Left kidney (tissue), 1 donor: ENCODE measurements at regions not wholly inside any gene's neighbourhood (a gene's known extent, or its start where the extent isn't known, plus 50 kb on each side); places are given as distances from the start of the nearest gene placed in this dataset.

ENCODE experiments used
- DNase-seq: peaks from one replicate; pipeline ENCODE4 v3.0.0-alpha.2; 2013

GRCh38 chr18:43992741-43993140 lies 687.9 kb upstream of the SETBP1 start:
- no peak for DNase-seq

GRCh38 chr18:43994381-43994780 lies 686.3 kb upstream of the SETBP1 start:
- DNase-seq: no peak

DNA sequence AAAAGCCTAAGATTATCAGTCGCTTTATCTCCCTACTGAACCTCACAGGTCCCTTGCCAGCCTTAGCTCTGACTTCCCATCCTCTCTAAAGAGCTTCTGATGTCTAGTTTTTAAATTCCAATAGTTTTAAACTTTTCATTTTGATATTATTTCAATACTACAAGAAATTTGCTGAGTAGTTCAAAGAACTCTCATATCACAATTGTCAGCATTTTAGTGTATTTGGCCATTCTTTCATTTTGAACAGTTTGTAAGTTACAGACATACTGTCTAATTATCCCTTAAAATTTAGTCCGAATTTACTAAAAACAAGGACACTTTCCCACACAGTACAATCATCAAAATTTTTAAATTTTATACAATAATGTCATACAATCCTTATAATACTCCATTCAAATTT lies 666.8 kb upstream of the SETBP1 start:
- no peak for DNase-seq

GRCh38 chr18:44025421-44025820 lies 655.3 kb upstream of the SETBP1 start:
- DNase-seq: no peak

DNA sequence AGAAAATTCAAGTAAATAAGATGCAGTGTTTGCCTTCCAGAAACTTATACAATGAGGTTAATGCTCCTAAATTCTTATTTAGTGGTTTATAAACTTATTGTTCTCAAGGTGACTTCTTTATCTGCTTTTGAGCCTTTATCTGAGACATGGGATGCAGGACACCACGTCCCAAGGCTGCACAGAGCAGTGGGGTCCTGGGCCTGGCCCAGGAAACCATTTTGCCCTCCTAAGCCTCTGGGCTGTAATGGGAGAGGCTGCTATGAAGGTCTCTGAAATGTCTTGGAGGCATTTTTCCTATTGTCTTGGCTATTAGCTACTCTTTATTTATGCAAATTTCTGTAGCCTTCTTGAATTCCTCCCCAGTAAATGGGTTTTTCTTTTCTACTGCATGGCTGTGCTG lies 652.6 kb upstream of the SETBP1 start:
- no peak for DNase-seq

- DNase-seq: no peak
Measured at GRCh38 chr18:44031063-44031462, 649.6 kb upstream of the SETBP1 start.

- no peak for DNase-seq
Measured at GRCh38 chr18:44033144-44033701, 647.5 kb upstream of the SETBP1 start.

DNA sequence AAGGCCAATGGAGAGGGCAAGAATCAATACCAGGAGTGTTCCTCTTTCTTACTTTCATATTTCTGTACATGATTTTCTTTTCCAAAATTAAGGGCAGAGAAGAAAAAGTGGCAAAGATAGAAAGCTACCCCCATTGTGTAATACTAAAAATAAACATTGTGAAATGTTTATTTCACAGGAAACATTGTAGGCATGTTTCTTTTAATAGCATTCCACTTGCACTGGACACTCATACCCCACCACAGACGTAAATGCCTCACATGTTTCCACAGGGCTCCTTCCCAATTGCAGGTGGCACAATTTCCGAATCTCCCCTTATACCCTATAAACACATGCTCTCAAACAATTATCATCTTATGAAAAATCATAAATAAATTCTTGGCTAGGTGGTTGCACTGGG lies 645.1 kb upstream of the SETBP1 start:
- DNase-seq: no peak

DNA sequence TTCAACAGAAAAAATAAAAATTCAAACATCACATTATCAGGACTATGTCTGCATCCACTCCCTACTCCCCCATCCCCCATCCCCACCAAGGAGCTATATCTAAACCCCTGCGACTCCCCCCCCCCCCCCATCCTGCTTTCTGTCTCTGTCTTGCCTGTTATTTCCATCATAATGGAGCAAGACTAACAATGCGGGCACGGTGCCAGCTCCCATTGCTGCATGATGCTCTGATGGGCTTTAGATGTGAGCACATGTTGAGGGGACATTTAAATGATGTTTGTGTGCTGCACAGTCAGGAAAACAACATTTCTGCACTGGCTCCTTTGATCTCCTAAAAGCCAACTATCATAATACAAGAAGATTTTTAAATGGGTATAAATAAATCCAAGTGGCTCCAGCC lies 644.2 kb upstream of the SETBP1 start:
- DNase-seq: no peak

DNA sequence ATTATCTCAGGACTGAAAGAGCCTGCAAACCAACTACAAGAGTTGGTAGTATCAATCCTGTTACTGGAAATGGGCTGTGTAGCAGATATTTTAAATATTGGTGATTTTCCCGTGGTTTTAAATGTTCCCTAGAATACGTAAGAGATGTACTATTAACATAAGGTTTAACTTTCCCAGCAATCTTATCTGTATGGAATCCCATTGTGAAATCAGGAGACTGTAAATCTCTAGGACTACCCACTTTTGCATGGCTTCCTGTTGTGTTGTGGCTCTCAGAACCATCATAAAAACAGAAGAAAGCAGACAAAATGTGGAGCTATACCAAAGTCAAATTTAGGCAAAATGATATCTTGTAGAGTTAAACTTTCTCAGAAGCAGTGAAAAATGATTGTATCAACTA lies 641.5 kb upstream of the SETBP1 start:
- DNase-seq: no peak

DNA sequence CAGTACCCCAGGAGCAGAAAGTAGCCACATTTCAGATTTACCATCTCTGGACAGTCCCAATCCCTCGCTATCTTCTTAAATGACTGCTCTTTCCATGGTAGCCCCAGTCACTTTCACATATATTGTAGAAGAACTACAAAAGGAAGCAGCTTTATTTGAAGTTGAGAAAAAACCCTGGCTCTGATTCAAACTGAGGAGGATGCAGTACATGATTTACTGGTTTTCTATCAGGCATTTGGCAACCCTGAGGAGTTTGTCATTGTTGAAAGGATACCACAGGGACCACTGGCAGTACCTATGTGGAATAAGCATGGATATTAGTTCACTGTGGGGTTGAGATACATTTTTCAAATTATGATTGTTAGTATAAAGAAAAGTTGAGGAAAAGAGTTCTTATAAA lies 640.9 kb upstream of the SETBP1 start:
- DNase-seq: no peak

- no peak for DNase-seq
Measured at GRCh38 chr18:44041553-44041952, 639.1 kb upstream of the SETBP1 start.

DNA sequence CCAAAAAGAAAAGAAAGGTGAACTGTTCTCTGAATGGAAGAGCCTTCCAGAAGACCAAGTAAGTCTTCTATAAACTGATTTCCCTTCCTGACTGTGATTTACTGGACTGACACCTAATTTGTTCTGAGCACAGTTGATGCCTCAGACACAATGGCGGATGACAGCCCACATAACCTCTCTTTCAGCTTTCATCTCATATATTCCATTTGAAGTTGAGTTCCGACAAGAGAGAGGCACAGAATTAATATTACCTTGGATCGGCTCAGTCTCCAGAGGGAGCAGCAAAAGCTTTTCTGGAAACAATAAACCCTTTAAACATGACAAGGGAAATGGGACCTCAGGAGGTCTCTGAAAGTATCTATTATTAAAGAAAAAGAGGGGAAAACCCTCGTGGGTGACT lies 638.7 kb upstream of the SETBP1 start:
- DNase-seq: no peak

- no peak for DNase-seq
Measured at GRCh38 chr18:44046376-44046975, 634.2 kb upstream of the SETBP1 start.

DNA sequence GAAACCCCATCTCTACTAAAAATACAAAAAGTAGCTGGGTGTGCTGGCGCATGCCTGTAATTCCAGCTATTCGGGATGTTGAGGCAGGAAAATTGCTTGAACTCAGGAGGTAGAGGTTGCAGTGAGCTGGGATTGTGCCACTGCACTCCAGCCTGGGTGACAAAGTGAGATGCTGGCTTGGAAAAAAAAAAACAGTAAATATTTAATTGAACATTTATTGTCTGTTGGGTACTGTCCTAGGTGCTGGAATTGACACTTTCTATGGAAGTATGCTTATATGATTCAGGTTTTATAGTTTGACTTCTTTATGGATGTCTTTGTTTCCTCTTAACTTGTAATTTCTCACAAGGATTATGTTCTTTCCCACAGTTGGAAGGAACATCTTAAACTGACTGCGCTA lies 633.1 kb upstream of the SETBP1 start:
- no peak for DNase-seq

DNA sequence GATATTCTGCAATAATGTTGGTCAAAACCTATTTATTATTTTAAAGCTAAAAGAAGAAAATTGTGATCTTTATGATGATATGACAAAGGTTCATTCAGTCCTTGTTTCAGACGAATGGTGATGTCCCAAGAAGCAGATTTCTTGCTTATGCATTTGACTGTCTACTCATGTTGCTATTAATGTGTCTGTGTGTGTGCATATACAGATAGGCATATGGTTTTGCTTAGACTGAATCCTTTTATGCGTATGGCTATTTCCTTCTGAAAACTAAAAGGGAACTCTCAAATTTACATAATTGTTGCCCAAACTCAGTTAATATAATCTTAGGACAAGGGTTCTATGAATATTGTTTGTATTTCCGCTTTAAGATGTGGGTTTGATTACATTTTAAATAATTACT lies 632.3 kb upstream of the SETBP1 start:
- no peak for DNase-seq

DNA sequence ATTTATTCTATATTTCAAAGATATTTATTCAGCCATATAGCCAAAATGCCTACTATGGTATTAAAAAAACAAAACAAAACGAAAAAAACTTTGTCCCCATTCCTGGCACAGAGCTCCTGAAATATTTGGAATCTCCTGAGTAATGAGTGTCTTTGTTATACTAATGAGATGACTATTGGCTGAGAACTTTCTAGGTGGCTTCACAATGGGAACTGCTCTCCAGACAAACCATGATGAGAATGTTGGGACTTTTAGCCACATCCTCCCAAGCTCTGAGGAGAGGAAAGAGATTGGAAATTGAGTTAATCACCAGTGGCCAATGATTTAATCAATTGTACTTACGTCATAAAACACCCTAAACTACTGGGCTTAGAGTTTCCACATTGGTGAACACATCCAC lies 631.8 kb upstream of the SETBP1 start:
- no peak for DNase-seq

DNA sequence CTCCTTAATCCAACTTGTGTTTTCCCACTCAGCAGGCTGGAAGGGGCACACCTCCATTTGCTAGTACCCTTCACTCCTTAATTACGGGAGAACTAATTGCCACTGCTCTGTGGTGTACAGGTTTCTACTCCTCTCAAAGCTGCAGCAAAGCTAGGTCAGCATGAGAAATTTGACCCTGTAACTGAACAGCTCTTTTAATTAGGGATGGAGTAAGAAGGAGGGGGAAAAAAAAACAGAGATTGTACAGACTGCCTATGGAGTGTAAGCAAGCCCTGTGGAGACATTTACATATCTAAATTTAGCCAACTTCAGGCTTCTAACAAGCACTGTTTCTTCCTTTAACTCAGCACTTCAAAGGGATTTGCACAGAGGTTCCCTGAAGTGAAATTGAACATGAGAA lies 629.7 kb upstream of the SETBP1 start:
- peak; percentile 6 for DNase-seq

DNA sequence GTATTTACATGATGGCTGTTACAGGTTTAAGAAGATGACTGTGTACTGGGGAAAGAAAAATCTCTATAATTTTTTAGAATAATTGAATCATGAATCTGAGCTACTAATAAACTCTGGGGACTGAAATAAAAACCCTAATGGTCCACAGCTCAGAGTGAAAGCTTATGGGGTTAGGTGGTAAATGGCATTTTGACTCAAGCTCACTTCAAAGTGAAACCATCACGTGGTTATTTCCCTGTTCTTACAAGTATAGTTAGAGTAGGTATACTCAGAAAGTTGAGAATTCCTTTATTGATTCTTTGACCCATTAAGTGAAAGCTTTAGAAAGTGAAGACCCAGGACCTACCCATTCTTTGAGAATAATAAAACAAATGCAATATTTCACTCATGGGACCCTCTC lies 626.2 kb upstream of the SETBP1 start:
- no peak for DNase-seq

DNA sequence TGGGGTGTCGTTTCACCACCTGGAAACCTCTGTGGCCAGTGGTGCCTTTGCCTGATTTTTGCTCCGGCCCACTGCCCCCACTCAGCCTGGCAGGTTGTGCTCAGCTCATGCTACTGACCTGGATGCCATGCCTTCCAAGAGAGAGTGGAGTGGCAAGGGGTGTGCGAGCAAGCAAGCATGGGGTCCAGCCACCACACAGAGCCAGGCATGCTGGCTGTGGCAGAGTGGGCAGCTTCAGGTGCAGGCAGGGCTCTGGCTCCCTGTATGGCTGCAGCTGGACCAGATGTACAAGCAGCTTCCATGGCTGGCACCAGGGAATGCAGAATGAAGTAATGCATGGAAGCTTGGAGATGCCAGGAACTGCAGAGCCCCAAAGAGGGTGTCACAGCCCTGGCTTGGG lies 620.5 kb upstream of the SETBP1 start:
- DNase-seq: no peak

DNA sequence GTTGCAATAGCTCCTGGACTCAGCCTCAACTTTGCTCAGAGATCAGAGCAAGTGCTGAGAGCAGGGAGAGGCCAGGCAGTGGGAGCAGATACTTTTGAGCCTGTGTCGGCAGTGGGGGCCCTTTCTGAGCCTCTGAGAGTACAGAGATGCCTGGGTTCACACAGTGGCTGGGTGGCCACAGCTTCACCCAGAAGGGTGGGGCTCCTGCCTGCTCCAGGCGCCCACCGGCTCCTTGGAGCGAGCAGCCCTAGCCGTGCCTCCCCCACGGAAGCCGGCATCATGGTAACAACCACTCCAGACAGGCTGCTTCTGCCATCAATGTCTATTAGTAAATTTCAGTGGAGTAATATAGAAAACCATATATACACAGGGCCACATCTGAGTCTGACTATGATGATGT lies 619.2 kb upstream of the SETBP1 start:
- DNase-seq: no peak

DNA sequence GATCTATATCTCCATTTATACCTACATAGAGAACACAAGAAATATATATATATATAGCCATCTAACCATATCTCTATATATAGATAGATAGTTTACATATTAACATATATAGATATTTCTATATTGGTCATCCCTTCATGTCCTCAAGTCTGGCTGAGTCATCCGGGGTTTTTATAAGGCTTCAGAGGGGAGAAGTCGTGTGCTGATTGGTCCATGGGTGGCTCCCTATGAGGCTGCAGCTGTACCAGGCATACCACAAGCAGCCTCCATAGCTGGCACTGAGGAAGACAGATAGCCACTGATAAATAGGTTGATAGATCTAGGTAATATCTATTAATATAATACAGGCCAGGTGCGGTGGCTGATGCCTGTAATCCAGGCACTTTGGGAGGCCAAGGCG lies 618.3 kb upstream of the SETBP1 start:
- no peak for DNase-seq

DNA sequence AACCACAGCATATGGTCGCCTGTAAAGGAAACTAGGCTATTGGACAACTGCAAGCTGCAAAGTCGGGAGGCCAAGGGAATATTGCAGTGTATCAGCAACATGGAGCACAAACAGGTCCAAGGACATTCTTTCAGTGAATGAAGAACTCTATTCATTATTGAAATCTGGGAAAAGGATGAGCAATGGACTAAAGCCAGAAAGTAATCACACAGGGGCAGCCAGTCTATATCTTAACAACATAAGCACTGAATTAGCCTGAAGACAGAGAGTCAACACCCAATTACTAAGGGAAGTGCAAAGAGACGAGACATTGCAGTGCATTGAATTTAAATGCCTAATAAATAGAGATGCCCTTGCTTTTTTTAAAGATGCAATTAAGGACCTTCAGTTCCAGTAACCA lies 615.5 kb upstream of the SETBP1 start:
- no peak for DNase-seq

DNA sequence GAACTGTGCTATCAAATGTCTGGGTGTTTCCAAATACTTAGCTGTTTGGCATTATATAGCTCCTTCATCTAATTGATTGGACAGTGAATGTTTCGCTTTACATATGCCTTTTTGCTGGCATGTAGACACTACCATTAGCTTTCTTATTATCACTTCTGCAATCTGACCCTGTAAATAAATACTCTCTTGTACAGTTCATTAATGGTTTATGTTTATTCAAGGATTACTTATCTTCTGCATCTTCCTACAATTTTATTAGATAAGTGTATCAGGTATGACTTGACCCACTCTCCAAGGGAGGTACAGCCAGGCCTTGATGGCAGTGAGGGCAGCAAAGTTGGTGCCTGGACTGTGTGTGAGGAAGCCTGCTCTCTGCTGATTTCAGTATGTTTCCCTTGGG lies 614.1 kb upstream of the SETBP1 start:
- DNase-seq: no peak

- DNase-seq: no peak
Measured at GRCh38 chr18:44067186-44067585, 613.5 kb upstream of the SETBP1 start.
